ENCODE measurements at regions not wholly inside any gene's neighbourhood (a gene's known extent, or its start where the extent isn't known, plus 50 kb on each side); places are given as distances from the start of the nearest gene placed in this dataset.

DNA sequence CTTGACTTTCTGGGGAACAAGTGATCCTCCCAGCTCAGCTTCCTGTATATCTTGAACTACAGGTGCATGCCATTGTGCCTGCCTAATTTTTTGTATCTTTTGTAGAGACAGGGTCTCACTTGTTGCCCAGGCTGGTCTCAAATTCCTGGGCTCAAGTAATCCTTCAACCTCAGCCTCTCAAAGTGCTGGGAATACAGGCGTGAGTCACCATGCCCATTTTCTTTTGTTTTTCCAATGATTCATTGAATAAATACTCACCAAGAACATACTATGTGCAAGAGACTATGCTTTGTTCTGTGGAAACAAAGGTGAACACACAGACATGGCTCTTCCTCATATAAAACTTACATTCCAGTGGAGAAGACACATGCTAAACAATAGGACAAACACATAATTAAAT, 407.8 kb upstream of the DAB1 start:
- TF ChIP-seq, protein P1, sequence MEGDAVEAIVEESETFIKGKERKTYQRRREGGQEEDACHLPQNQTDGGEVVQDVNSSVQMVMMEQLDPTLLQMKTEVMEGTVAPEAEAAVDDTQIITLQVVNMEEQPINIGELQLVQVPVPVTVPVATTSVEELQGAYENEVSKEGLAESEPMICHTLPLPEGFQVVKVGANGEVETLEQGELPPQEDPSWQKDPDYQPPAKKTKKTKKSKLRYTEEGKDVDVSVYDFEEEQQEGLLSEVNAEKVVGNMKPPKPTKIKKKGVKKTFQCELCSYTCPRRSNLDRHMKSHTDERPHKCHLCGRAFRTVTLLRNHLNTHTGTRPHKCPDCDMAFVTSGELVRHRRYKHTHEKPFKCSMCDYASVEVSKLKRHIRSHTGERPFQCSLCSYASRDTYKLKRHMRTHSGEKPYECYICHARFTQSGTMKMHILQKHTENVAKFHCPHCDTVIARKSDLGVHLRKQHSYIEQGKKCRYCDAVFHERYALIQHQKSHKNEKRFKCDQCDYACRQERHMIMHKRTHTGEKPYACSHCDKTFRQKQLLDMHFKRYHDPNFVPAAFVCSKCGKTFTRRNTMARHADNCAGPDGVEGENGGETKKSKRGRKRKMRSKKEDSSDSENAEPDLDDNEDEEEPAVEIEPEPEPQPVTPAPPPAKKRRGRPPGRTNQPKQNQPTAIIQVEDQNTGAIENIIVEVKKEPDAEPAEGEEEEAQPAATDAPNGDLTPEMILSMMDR (IDR thresholded peaks at IDR 0.05; ENCODE audit: low read depth, low read length), result no peak
- no peak for TF ChIP-seq EZH2phosphoT487 (IDR thresholded peaks at IDR 0.05; ENCODE audit: low read depth)
